Heart left ventricle (tissue), 16 donors: ENCODE measurements at regions not wholly inside any gene's neighbourhood (a gene's known extent, or its start where the extent isn't known, plus 50 kb on each side); places are given as distances from the start of the nearest gene placed in this dataset.

ENCODE experiments used
- ATAC-seq, 4 donors: fragments of 200-7000 bp; cut with Tn5 transposase; one replicate each; pipeline ENCODE4 v1.9.1; 2020 to 2022; ENCODE audit warnings: moderate library complexity in 4 of 4, mild to moderate bottlenecking in 3 of 4, moderate number of reproducible peaks in 1 of 4
- DNase-seq, 5 donors: peaks; one replicate each; pipeline ENCODE4 v3.0.0-alpha.2; 2020
- H3K27ac ChIP-seq, 12 donors: fragments of 200-600 bp; sonication (generic) in 4 of 12; one replicate each; pipeline versions ENCODE4 v1.5.0 to v1.8.0; 2016 to 2022; ENCODE audit warnings: mild to moderate bottlenecking in 2 of 12
- H3K27me3 ChIP-seq, 9 donors: fragments of 200-600 bp; sonication (generic) in 2 of 9; one replicate each; pipeline versions ENCODE4 v1.5.1 to v1.8.0; 2016 to 2022; ENCODE audit warnings: mild to moderate bottlenecking in 3 of 9
- H3K36me3 ChIP-seq, 9 donors: fragments of 200-600 bp; sonication (generic) in 2 of 9; one replicate each; pipeline versions ENCODE4 v1.5.0 to v1.8.0; 2018 to 2022; ENCODE audit warnings: mild to moderate bottlenecking in 2 of 9
- H3K4me1 ChIP-seq, 12 donors: fragments of 200-600 bp; sonication (generic) in 4 of 12; one replicate each; pipeline versions ENCODE4 v1.5.0 to v1.8.0; 2016 to 2022; ENCODE audit warnings: mild to moderate bottlenecking in 3 of 12
- H3K4me3 ChIP-seq, 12 donors: fragments of 200-600 bp; sonication (generic) in 4 of 12; one replicate each; pipeline versions ENCODE4 v1.5.0 to v1.8.0; 2017 to 2022; ENCODE audit warnings: mild to moderate bottlenecking in 9 of 12, moderate library complexity in 4 of 12
- H3K9me3 ChIP-seq, 12 donors: fragments of 200-600 bp; sonication (generic) in 4 of 12; one replicate each; pipeline versions ENCODE4 v1.5.0 to v1.8.0; 2016 to 2022; ENCODE audit warnings: mild to moderate bottlenecking in 1 of 12
- CTCF ChIP-seq, 12 donors: fragments of 200-600 bp; sonication (generic) in 4 of 12; IDR thresholded peaks; one replicate each; pipeline versions ENCODE4 v1.5.0 to v1.8.0; 2018 to 2022; ENCODE audit warnings: antibody characterized with exemption in 12 of 12, mild to moderate bottlenecking in 5 of 12
- POLR2A ChIP-seq, 2 donors: fragments of 450-650 bp; IDR thresholded peaks; one replicate each; pipeline ENCODE4 v1.6.1; 2017; ENCODE audit warnings: antibody characterized with exemption in 2 of 2, mild to moderate bottlenecking in 2 of 2, moderate library complexity in 2 of 2
- WGBS, 4 donors: extraction: QIAGEN DNeasy Blood & Tissue Kit in 2 of 4; methylation state at CpG; one replicate each; pipeline versions ENCODE4 v1.1.5 to v1.1.7; 2013 to 2018; 5-methylcytosine and 5-hydroxymethylcytosine counted together
- intact Hi-C, 10 donors: fragments of 100-400 bp; cut with DNase I; formaldehyde crosslinking; loops; one replicate each; pipeline versions ENCODE4 v1.11.1 to v1.14.2; 2022
- donor health status: ischemic (EF 13 %, LVEDD 7.1; RV severe dilation, severe dysfunction).
- donor health status: healthy with polysubstance abuse.
- donor health status: DM: no; HTN: yes; CAD: no.
- donor health status: DM: no; HTN: no; CAD: no.
- donor health status: ischemic (EF 25% LVEDD 6.9; RV normal size, moderate dysfunction).
- donor health status: ischemic (EF 25% LVEDD 5.7; RV mildly dilated, moderate dysfunction).
- donor health status: healthy.
- donor health status: DM: yes; HTN: yes; CAD: no.
- donor health status: ischemic (EF 35%, LVEDD 5.7; RV mildly dilated, moderate dysfunction).
- donor health status: nonischemic (EF 11% LVEDD 7.7; RV severe dilation, severe dysfunction).
- donor health status: DM: yes; HTN: yes; CAD: no.
- donor health status: PGD.
- donor health status: ischemic (EF 29% LVEDD 5.4; RV normal size, mild dysfunction).
- donor health status: nonischemic (EF 23%, LVEDD 6.1; RV moderate dilation, normal function).

- Histone ChIP-seq H3K4me3 (no peak overlapping the region), H3K4me1 (no peaks in the 10 kb centered on the region), H3K27ac (no peak overlapping the region), H3K9me3 (no peaks in the 10 kb centered on the region), H3K36me3 (no peaks in the 10 kb centered on the region), H3K27me3 (peaks cover 0 to 8% (median 0%) of the 10 kb centered on the region in 9 donors)
- 12 to 24% (median 19%) methylated on average over 2 of the region's 2 CpGs for WGBS, 4 donors
- ATAC-seq (no peak), DNase-seq (no peak)
- no peak for TF ChIP-seq CTCF (IDR thresholded peaks at IDR 0.05)
- no peak for TF ChIP-seq POLR2A (IDR thresholded peaks at IDR 0.05)
- intact Hi-C loops = no loop called here
Observed at GRCh38 chrX:110509755-110510532, 151.3 kb downstream of the RTL9 start.

GRCh38 chrX:110511238-110511637, 152.6 kb downstream of the RTL9 start:
- no peaks in the 10 kb centered on the region for H3K9me3 ChIP-seq
- no peak overlapping the region for H3K4me3 ChIP-seq
- H3K27ac ChIP-seq = no peak overlapping the region
- DNase-seq = no peak
- ATAC-seq = no peak
- intact Hi-C loops = no loop called here
- 48 to 79% (median 60%) methylated on average over 2 of the region's 2 CpGs for WGBS, 4 donors
- peaks cover 0 to 8% (median 0%) of the 10 kb centered on the region in 9 donors for H3K27me3 ChIP-seq
- no peaks in the 10 kb centered on the region for H3K36me3 ChIP-seq
- no peak for TF ChIP-seq CTCF (IDR thresholded peaks at IDR 0.05)
- TF ChIP-seq POLR2A (IDR thresholded peaks at IDR 0.05) = no peak
- no peaks in the 10 kb centered on the region for H3K4me1 ChIP-seq

GRCh38 chrX:110512341-110512740, 153.7 kb downstream of the RTL9 start:
- WGBS, 4 donors = 71 to 83% (median 77%) methylated on average over 1 of the region's 1 CpG
- Histone ChIP-seq H3K27ac (no peak overlapping the region), H3K27me3 (peaks cover 0 to 8% (median 0%) of the 10 kb centered on the region in 9 donors), H3K4me3 (no peak overlapping the region), H3K4me1 (no peaks in the 10 kb centered on the region), H3K9me3 (no peaks in the 10 kb centered on the region), H3K36me3 (no peaks in the 10 kb centered on the region)
- intact Hi-C loops = no loop called here
- no peak for DNase-seq
- no peak for ATAC-seq
- TF ChIP-seq POLR2A (IDR thresholded peaks at IDR 0.05) = no peak
- TF ChIP-seq CTCF (IDR thresholded peaks at IDR 0.05) = no peak

- TF ChIP-seq POLR2A (IDR thresholded peaks at IDR 0.05) (no peak), CTCF (IDR thresholded peaks at IDR 0.05) (no peak)
- Histone ChIP-seq H3K9me3 (no peaks in the 10 kb centered on the region), H3K4me1 (no peaks in the 10 kb centered on the region), H3K27ac (no peak overlapping the region), H3K36me3 (no peaks in the 10 kb centered on the region), H3K27me3 (peaks cover 0 to 8% (median 0%) of the 10 kb centered on the region in 9 donors), H3K4me3 (no peak overlapping the region)
- intact Hi-C loops = no loop called here
- ATAC-seq = no peak
- 52 to 72% (median 61%) methylated on average over 2 of the region's 2 CpGs for WGBS, 4 donors
- DNase-seq = no peak
Observed at GRCh38 chrX:110514509-110514908, 155.9 kb downstream of the RTL9 start.
